ENCODE measurements at regions not wholly inside any gene's neighbourhood (a gene's known extent, or its start where the extent isn't known, plus 50 kb on each side); places are given as distances from the start of the nearest gene placed in this dataset.

DNA sequence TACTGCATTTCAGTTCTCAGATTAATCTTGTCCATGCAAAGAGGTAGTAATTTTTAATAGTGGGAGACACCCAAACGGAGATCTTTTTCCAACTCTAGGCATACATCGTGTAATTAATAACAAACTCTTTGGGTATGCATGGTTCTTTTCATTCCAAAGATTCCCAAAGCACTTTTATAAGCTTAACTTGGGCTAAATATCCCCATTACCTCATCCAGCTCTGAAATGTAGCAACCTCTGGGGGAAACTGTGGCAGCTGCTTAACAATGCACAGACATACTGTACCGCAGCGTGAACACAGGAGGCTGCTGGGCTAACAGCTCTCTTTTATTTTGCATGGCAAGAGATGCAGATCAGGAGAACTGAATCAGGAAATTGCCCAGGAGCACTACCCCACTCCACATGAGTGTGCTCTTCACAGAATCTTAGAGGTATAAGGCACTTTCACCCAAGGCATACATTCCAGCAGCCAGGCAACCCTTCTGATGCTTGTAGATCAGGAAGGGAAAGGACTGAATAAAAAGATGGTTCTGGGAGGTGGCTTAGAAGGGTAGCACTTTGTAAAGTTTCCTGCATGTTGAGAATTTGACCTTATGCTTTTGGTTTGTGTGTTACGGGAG is 114.4 kb upstream of the GLI3 start:
- Histone ChIP-seq H3K9me2 (ENCODE audit: insufficient read depth) (no peaks in the 10 kb centered on the region), H3K9me3 (ENCODE audit: control insufficient read depth in 1 of 2, insufficient read depth in 1 of 2, low read depth in 1 of 2, low read length in 2 of 2) (no peaks in the 10 kb centered on the region), H4K20me1 (ENCODE audit: insufficient read depth) (no peaks in the 10 kb centered on the region), H3K79me2 (ENCODE audit: insufficient read depth, low read length) (no peaks in the 10 kb centered on the region), H3K4me3 (replicated peaks in 1 of 2; ENCODE audit: low read depth in 1 of 2, low read length in 2 of 2) (no peak overlapping the region), H3K9ac (ENCODE audit: low read length) (no peak overlapping the region), H2AFZ (ENCODE audit: low read depth, low read length, poor library complexity, severe bottlenecking) (no peak overlapping the region), H3K4me2 (ENCODE audit: low read length) (no peak overlapping the region), H3K27ac (ENCODE audit: low read depth, low read length) (no peak overlapping the region), H3K36me3 (ENCODE audit: control insufficient read depth in 1 of 2, insufficient read depth in 2 of 2, low read length in 2 of 2) (no peaks in the 10 kb centered on the region), H3K27me3 (ENCODE audit: insufficient read depth, low read length) (no peaks in the 10 kb centered on the region), H3K4me1 (ENCODE audit: control insufficient read depth in 1 of 2, insufficient read depth in 2 of 2, low read length in 2 of 2) (no peaks in the 10 kb centered on the region)
- BruUV-seq (replicated peaks): no TSS peak
- TF ChIP-seq JUND (IDR thresholded peaks at IDR 0.05) (no peak), CEBPB (IDR thresholded peaks at IDR 0.05; ENCODE audit: low read depth) (no peak), ZNF274 (IDR thresholded peaks at IDR 0.05; ENCODE audit: low read depth, low read length) (no peak), YY1 (IDR thresholded peaks at IDR 0.05; ENCODE audit: extremely low read depth, insufficient replicate concordance, low read depth, low read length) (no peak), POLR2A (IDR thresholded peaks at IDR 0.05; ENCODE audit: borderline replicate concordance, extremely low read depth, insufficient read depth, insufficient read length) (no peak), POLR2AphosphoS5 (IDR thresholded peaks at IDR 0.05; ENCODE audit: low read depth, low read length) (no peak), TCF7L2 (IDR thresholded peaks at IDR 0.05; ENCODE audit: borderline replicate concordance, extremely low read depth, insufficient read depth, insufficient read length) (no peak), SP1 (IDR thresholded peaks at IDR 0.05; ENCODE audit: low read depth) (no peak), ZFX (IDR thresholded peaks at IDR 0.05) (no peak), EZH2 (IDR thresholded peaks at IDR 0.05) (no peak), ELF1 (IDR thresholded peaks at IDR 0.05; ENCODE audit: borderline replicate concordance, low read depth) (no peak), RAD21 (IDR thresholded peaks at IDR 0.05; ENCODE audit: low read depth) (no peak)
- TF ChIP-seq, protein P1, sequence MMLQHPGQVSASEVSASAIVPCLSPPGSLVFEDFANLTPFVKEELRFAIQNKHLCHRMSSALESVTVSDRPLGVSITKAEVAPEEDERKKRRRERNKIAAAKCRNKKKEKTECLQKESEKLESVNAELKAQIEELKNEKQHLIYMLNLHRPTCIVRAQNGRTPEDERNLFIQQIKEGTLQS (IDR thresholded peaks at IDR 0.05): no peak
- TF ChIP-seq, protein P2, sequence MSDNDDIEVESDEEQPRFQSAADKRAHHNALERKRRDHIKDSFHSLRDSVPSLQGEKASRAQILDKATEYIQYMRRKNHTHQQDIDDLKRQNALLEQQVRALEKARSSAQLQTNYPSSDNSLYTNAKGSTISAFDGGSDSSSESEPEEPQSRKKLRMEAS (IDR thresholded peaks at IDR 0.05): no peak
- TF ChIP-seq, protein P3, sequence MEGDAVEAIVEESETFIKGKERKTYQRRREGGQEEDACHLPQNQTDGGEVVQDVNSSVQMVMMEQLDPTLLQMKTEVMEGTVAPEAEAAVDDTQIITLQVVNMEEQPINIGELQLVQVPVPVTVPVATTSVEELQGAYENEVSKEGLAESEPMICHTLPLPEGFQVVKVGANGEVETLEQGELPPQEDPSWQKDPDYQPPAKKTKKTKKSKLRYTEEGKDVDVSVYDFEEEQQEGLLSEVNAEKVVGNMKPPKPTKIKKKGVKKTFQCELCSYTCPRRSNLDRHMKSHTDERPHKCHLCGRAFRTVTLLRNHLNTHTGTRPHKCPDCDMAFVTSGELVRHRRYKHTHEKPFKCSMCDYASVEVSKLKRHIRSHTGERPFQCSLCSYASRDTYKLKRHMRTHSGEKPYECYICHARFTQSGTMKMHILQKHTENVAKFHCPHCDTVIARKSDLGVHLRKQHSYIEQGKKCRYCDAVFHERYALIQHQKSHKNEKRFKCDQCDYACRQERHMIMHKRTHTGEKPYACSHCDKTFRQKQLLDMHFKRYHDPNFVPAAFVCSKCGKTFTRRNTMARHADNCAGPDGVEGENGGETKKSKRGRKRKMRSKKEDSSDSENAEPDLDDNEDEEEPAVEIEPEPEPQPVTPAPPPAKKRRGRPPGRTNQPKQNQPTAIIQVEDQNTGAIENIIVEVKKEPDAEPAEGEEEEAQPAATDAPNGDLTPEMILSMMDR (IDR thresholded peaks at IDR 0.05 in 2 of 3, conservative IDR thresholded peaks at IDR 0.05 in 1 of 3; ENCODE audit: borderline replicate concordance in 1 of 3, insufficient read depth in 1 of 3, low read depth in 2 of 3, low read length in 2 of 3): no peak
- TF ChIP-seq, protein P4, sequence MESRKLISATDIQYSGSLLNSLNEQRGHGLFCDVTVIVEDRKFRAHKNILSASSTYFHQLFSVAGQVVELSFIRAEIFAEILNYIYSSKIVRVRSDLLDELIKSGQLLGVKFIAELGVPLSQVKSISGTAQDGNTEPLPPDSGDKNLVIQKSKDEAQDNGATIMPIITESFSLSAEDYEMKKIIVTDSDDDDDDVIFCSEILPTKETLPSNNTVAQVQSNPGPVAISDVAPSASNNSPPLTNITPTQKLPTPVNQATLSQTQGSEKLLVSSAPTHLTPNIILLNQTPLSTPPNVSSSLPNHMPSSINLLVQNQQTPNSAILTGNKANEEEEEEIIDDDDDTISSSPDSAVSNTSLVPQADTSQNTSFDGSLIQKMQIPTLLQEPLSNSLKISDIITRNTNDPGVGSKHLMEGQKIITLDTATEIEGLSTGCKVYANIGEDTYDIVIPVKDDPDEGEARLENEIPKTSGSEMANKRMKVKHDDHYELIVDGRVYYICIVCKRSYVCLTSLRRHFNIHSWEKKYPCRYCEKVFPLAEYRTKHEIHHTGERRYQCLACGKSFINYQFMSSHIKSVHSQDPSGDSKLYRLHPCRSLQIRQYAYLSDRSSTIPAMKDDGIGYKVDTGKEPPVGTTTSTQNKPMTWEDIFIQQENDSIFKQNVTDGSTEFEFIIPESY (IDR thresholded peaks at IDR 0.05; ENCODE audit: extremely low read depth, insufficient replicate concordance, low read length): no peak
- CTCF ChIA-PET: no interaction called here
- POLR2A ChIA-PET: no interaction called here
- DNase-seq (ENCODE audit: low read depth, low spot score) (no peak), ATAC-seq (no peak)
- intact Hi-C loops (cut with micrococcal nuclease): no loop called here
- RAD21 ChIA-PET (ENCODE audit: low non-redundant PET in 1 of 2, low total read pairs in 2 of 2, uncharacterized antibody in 2 of 2, unreplicated experiment in 2 of 2): no interaction called here
